ENCODE measurements at regions not wholly inside any gene's neighbourhood (a gene's known extent, or its start where the extent isn't known, plus 50 kb on each side); places are given as distances from the start of the nearest gene placed in this dataset.

DNA sequence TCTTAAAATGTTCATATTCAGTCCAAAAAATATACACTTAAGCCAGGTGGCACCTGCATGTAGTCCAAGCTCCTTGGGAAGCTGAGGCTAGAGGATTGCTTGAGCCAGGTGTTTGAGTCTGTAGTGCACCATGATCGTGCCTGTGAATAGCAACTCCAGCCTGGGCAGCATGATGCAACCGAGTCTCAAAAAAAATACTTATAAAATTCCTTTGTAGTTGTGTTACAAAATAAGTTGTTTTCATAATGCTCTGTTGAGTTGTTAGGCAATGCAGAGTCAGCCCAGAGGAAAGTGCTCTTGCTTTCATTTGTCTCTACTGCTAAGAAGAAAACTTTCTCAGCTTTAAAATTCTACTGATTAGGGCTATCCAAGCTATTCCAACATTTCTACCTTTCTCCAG is 442.8 kb upstream of the ARRDC4 start:
- DNase-seq (ENCODE audit: low read depth) = peak; percentile 18
- TF ChIP-seq, protein P1, sequence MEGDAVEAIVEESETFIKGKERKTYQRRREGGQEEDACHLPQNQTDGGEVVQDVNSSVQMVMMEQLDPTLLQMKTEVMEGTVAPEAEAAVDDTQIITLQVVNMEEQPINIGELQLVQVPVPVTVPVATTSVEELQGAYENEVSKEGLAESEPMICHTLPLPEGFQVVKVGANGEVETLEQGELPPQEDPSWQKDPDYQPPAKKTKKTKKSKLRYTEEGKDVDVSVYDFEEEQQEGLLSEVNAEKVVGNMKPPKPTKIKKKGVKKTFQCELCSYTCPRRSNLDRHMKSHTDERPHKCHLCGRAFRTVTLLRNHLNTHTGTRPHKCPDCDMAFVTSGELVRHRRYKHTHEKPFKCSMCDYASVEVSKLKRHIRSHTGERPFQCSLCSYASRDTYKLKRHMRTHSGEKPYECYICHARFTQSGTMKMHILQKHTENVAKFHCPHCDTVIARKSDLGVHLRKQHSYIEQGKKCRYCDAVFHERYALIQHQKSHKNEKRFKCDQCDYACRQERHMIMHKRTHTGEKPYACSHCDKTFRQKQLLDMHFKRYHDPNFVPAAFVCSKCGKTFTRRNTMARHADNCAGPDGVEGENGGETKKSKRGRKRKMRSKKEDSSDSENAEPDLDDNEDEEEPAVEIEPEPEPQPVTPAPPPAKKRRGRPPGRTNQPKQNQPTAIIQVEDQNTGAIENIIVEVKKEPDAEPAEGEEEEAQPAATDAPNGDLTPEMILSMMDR (conservative IDR thresholded peaks at IDR 0.05; ENCODE audit: low read depth, low read length) = no peak

DNA sequence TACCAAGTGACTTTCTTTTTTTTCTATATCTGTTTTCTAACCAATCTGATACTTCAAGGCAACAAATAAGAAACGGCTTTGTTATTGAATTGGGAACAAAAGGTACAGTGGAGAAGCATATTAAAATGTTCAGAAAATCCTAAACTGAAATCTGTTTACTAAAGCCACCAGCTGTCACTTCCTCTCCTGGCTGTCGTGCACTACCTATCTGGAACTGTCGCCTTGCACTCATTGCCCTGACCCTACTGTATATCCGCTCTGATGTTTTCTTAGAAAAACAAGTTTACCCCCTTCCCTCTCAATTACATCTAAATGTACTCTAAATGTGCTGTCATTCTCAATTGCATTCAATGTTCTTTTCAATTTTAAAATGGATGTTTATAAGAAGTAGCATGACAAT is 439.8 kb upstream of the ARRDC4 start:
- TF ChIP-seq, protein P1 (conservative IDR thresholded peaks at IDR 0.05; ENCODE audit: low read depth, low read length) = no peak
- DNase-seq (ENCODE audit: low read depth) = no peak
- H3K4me3 ChIP-seq (ENCODE audit: low read depth, low read length) = no peak overlapping the region

More for the DNA sequence above, 442.8 kb upstream of the ARRDC4 start:
- H3K4me3 ChIP-seq (ENCODE audit: low read depth, low read length) = no peak overlapping the region

DNA sequence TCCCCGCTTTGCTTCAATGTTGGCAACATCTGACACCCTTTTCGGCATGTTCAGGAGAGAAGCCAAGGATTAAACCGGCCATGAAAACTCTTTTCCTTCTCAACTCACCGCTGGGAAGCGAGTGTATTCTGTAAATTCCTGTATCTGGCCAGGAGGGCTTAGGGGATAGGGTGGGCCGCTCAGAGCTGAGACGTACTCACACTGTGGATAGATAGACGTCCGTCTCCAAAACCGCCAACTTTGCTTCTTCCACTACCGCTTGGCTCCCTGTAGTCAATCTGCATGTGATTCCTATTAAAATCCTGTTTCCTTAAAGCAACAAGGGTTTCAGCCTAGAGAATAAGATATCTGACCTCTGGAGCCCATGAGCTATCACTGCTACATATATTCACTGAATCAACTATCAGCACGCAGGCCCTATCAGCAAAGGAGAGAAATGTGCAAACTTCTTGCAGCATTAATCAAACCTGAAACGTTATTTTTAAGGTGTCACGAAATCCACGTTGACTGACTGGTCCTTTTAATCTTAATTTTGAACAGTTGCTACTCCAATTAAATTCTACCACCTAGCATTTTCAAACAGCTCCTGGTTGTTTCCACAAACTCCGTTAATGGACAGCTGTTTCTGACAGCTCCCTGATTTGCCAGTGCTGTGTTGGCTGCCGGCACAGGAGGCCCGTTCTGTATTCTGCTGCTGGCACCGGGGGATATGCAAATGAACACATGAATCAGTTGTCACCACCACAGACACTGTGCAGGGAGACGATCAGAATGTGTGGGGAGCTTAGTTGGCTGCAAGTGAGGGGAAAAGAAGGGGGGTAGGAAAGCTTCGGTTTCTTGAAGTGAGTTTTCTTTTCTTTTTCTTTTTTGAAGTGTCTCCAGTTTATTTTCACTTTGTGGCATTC is 438.9 kb upstream of the ARRDC4 start:
- TF ChIP-seq, protein P1 (conservative IDR thresholded peaks at IDR 0.05; ENCODE audit: low read depth, low read length) = no peak
- H3K4me3 ChIP-seq (ENCODE audit: low read depth, low read length) = peak overlapping the region; percentile 24
- peak; percentile 9 for DNase-seq (ENCODE audit: low read depth)

DNA sequence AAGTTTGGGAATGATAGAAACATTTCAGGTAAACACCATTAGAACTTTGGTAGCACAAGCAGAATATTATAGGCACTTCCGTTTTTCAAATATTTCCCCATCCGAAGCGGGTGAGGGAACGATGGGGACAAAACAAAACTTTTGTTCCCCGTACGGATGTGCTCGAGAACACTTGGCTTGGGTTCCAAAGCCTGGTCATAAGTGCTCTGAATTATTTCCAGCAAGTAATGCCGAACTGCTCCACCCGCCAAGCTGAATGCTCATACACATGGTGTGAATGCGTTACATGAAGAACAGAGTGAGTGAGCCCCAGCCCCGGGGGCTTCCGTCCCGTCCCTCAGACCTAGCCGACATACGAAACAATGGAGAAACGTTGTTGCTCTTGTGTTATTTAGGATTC is 438.2 kb upstream of the ARRDC4 start:
- no peak overlapping the region for H3K4me3 ChIP-seq (ENCODE audit: low read depth, low read length)
- DNase-seq (ENCODE audit: low read depth) = no peak
- TF ChIP-seq, protein P1 (conservative IDR thresholded peaks at IDR 0.05; ENCODE audit: low read depth, low read length) = no peak

DNA sequence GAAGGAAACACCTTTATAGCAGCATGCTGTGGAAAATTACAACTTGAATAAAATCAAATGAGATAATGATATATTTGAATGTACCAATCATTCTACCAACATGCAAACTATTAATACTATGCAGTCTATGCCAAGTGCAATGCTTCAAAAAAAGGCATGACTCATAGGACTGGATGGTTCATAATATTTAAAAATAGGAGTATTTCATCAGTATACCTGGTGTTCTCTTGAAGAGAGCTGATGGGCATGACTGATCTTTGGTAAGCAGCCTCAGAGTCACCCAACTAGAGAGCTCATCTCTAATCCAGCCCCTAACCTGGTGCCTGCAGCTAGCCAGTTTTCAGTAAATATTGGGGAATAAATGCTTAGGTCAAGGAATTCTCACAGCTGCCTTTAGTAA is 434.7 kb upstream of the ARRDC4 start:
- TF ChIP-seq, protein P1 (conservative IDR thresholded peaks at IDR 0.05; ENCODE audit: low read depth, low read length) = no peak
- no peak overlapping the region for H3K4me3 ChIP-seq (ENCODE audit: low read depth, low read length)
- no peak for DNase-seq (ENCODE audit: low read depth)

DNA sequence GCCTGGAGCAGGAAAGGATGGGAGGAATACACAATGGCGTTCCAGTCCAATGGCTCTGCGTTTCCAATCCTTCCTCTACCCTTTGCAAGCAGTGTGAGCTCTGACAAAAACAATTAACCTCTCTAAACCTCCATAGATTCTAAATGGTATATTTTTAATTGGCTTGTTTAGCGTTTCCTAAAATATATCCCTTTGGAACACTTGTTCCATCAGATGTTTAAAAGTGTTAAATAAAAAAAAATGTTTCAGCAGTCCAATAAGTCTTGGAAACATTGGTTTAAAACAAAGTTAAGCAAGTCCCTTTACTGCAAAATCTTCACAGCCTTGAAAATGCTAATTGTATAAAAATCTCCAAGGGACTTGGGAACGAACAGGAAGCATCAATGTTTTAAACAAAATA is 432.3 kb upstream of the ARRDC4 start:
- H3K4me3 ChIP-seq (ENCODE audit: low read depth, low read length) = no peak overlapping the region
- TF ChIP-seq, protein P1 (conservative IDR thresholded peaks at IDR 0.05; ENCODE audit: low read depth, low read length) = no peak
- DNase-seq (ENCODE audit: low read depth) = no peak

DNA sequence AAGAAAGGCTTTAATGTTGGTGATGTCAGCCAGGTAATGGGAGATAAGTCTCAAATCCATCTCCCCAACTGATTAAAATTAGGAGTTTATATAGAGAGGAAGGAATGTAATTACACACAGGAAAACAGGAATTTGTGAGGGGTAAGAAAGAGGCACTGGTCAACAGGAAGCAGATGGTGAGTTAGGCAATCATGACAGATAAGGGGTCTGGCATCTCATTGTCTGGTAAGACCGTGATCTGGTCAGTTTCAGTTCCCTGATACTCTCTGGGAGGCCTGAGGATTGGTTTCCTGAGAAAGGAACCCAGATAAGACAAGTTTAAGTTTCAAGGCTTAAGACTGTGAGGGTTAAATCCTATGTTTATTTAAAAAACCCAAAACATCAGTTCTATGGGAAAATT is 414.7 kb upstream of the ARRDC4 start:
- TF ChIP-seq, protein P1 (conservative IDR thresholded peaks at IDR 0.05; ENCODE audit: low read depth, low read length) = no peak
- H3K4me3 ChIP-seq (ENCODE audit: low read depth, low read length) = no peak overlapping the region
- no peak for DNase-seq (ENCODE audit: low read depth)
